ENCODE measurements at regions not wholly inside any gene's neighbourhood (a gene's known extent, or its start where the extent isn't known, plus 50 kb on each side); places are given as distances from the start of the nearest gene placed in this dataset.

GRCh38 chr9:134264169-134264568 lies 62.1 kb upstream of the RXRA start:
- TF ChIP-seq CTCF (IDR thresholded peaks at IDR 0.05) (no peak), POLR2A (IDR thresholded peaks at IDR 0.05; ENCODE audit: low read depth) (no peak), POLR2AphosphoS5 (IDR thresholded peaks at IDR 0.05) (no peak)
